Skeletal muscle cell (primary cell): ENCODE measurements at regions not wholly inside any gene's neighbourhood (a gene's known extent, or its start where the extent isn't known, plus 50 kb on each side); places are given as distances from the start of the nearest gene placed in this dataset.

Source experiments
- DNase-seq: peaks from one replicate; pipeline ENCODE4 v3.0.0-alpha.2; 2010; ENCODE audit warnings: low read depth
- H3K4me3 ChIP-seq: 2 replicates; pipeline ENCODE4 v1.5.1; 2011; ENCODE audit warnings: low read depth, mild to moderate bottlenecking, control low read depth, low read length, moderate library complexity

GRCh38 chr20:60381643-60382400, 423.6 kb downstream of the CDH26 start:
- H3K4me3 ChIP-seq = no peak overlapping the region
- no peak for DNase-seq

DNA sequence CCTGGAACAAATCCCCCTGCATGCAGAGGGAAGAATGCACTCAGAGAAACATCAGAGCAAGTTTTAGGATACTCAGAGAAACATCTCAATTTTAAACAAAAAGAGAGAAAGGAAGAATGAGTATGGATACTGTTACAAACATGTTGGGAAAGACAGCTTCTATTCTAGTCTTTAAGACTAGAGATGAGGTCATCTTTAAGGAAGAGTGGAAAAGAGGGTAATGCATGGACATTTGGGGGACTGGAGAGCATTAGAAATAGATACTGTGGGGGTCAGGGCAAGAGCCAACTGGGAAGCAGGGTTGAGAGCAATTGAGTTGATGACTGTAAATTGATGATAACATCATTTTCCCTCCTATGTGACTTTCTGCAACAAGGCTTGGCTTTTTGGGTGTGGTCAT, 431.2 kb downstream of the CDH26 start:
- H3K4me3 ChIP-seq = no peak overlapping the region
- no peak for DNase-seq

- H3K4me3 ChIP-seq = no peak overlapping the region
- DNase-seq = no peak
Observed at GRCh38 chr20:60389882-60390281, 431.7 kb downstream of the CDH26 start.

DNA sequence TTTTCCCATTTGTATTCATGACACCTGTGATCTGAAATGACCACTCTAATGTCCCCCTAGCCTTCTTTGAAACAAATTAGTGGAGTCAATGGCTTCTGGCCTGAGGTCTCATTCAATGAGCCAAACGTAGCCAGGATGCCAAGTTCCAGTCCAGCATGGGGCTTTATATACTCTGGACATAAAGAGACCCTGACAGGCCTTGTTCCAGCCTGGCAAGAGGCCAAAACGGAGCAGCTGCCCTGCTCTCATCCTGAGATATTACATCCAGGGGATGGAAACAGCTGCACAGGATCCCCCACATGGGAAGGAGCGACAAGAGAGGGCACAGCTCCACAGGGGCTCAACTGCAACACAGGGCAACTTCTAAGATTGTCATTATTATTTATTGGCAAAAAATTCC, 437.8 kb downstream of the CDH26 start:
- DNase-seq = no peak
- no peak overlapping the region for H3K4me3 ChIP-seq

DNA sequence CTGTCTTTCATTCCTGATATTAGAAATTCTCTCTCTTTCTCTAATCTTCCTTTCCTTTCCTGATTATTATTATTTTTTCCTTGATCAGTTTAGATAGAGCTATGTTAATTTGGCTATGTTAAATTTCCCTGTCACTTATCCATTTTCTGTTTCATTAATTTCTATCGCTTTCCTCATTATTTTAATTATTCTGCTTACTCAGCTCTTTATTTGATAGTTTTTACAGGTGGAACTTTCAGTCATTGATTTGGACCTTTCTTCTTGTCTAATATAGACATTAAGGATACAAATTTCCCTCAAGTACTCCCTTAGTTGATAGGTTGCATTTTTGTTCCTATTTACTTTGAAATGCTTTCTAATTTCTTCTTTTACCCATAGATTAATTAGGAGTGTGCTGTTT, 442.3 kb downstream of the CDH26 start:
- DNase-seq = no peak
- H3K4me3 ChIP-seq = no peak overlapping the region

DNA sequence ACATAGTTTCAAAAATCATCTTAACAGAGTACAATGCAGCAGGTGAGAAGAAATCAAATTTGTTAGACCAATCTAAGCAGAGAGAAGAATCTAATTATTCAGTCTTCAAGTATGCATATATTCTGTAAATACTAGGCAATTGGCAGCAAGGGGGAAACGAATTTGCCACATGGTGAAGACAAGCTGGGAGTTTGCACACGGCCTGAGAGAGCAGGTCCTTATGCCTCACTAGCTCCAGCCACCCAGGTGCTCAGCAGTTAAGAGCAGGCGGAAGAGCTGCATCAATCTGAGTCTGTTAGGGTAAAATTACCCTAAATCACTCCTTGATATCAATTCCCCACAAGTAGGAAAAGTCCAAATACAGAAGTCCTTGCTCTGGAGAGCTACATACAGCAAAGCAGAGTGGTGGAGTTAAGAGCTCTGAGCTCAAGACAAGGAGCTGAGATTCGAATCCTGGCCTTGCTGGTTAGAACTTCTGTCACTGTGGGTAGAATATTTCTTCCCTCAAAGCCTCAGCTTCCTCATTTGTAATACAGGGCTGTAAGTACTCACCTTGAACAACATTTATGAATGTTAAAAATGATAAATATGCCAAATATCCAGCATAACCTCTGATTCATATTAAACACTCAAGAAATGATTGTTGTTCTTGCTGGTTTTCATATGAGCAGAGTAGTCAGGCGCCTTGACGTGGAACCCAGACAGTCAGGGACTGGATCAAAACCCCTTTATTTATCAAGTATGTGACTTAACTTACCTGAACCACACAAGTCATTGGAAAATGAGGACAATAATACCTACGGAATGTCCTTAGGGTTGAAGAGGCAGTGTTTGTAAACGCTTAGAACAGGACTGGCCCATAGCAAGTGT, 444.2 kb downstream of the CDH26 start:
- no peak for DNase-seq
- H3K4me3 ChIP-seq = no peak overlapping the region

GRCh38 chr20:60403105-60403741, 445.0 kb downstream of the CDH26 start:
- no peak overlapping the region for H3K4me3 ChIP-seq
- no peak for DNase-seq

- DNase-seq = no peak
- H3K4me3 ChIP-seq = no peak overlapping the region
Observed at GRCh38 chr20:60407011-60407771, 449.0 kb downstream of the CDH26 start.

DNA sequence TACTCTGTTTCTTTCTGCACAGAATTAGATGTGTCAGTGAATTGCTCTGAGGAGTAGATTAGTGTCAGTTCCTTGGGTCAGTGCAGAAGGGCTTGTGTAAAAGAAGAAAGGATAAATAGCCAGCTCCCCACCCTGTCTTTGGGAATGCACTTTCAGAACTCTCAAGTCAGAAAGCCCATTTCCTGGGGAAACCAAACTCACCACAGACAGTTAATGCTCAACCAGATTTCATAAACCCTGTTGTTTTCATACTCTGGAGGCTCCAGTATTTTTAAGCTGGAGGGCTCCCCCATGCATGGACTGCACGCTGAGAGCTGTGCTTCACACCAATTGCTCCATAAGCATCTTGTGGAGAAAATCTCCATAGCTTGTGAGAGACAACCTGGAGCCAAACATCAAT, 449.7 kb downstream of the CDH26 start:
- no peak overlapping the region for H3K4me3 ChIP-seq
- DNase-seq = no peak

DNA sequence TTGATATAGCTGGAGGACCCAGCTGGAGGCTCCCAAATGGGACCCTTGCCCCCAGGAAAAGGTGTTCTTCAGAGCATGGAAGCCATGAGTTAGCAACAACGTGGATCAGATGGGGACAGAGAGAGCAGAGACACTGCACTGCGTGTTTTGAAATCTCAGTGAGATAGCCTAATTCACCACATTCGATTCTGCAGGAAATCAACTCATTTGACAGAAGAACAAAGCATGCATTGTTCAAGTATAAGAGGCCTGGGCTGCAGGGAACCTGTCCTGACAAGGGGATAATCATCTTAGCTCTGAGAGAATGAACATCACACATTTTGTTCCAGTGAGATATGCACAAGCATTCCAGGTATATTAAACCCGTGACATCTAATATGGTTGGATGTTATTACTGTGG, 450.2 kb downstream of the CDH26 start:
- no peak for DNase-seq
- no peak overlapping the region for H3K4me3 ChIP-seq

- H3K4me3 ChIP-seq = no peak overlapping the region
- no peak for DNase-seq
Observed at GRCh38 chr20:60410618-60411264, 452.5 kb downstream of the CDH26 start.

GRCh38 chr20:60411813-60412212, 453.6 kb downstream of the CDH26 start:
- DNase-seq = no peak

GRCh38 chr20:60420676-60421229, 462.5 kb downstream of the CDH26 start:
- DNase-seq = no peak

More at GRCh38 chr20:60411813-60412212, 453.6 kb downstream of the CDH26 start:
- H3K4me3 ChIP-seq = no peak overlapping the region

DNA sequence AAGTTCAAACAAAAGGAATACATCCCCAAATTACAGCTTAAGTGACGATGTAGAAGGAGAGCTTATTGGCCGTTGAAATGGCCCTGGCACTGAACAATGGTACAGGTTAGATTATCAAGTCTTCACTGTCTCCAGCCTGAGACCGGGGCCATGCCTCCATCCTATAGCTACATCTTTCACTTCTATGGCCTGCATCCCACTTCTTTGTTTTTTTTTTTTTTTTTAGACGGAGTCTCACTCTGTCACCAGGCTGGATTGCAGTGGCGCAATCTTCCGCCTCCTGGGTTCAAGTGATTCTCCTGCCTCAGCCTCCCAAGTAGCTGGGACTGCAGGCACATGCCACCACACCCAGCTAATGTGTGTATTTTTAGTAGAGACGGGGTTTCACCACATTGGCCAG, 464.6 kb downstream of the CDH26 start:
- no peak overlapping the region for H3K4me3 ChIP-seq
- no peak for DNase-seq

More at GRCh38 chr20:60420676-60421229, 462.5 kb downstream of the CDH26 start:
- H3K4me3 ChIP-seq = no peak overlapping the region

DNA sequence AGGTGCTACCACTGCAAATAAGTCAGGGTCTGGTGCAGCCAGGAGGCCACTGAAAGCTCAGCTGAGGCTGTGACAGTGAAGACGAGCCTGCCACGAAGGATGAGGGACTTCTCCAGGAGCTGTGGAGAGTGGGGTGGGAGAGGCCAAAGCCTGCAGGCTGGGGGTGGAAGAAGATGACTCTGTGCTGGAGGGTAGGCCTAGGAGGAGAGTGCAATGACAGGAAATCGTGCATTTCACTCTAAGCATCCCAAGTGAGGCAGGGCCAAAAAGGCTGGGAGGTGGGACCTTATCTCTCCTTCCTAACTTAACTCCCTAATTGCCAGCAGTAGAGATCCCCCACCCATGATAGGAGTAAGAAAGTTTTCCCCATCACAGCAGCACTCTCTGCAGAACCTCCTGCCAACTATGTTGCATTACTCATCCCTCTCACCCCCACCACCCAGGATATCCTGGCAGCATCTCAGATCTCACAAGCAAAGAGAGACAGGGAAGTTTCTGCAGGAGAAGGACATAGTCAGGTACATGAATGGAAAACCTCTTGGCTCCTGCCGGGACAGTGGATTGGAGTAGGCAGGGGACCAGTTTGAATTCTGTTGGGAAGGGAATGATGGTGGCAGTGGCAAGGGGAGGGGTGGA, 466.2 kb downstream of the CDH26 start:
- no peak for DNase-seq
- H3K4me3 ChIP-seq = no peak overlapping the region

- DNase-seq = no peak
- H3K4me3 ChIP-seq = no peak overlapping the region
Observed at GRCh38 chr20:60427516-60427915, 469.3 kb downstream of the CDH26 start.

DNA sequence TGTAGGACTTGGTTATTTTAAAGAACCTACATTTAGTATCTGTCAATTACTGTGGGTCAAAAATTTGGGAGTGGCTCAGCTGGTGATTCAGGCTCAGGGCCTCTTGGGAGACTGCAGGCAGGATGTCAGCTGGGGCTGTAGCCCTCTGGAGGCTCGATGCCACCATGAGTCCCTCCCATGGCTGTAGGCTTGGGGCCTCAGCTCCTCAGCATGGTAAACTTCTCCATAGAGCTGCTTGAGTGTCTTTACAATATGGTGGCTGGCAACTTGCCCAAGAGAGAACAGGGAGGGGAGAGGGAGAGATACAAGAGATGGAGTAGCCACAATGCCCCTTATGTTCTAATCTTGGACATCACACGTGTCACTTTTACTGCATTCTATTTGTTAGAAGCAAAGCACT, 470.4 kb downstream of the CDH26 start:
- no peak for DNase-seq
- H3K4me3 ChIP-seq = no peak overlapping the region

GRCh38 chr20:60430516-60431001, 472.3 kb downstream of the CDH26 start:
- DNase-seq = no peak
- H3K4me3 ChIP-seq = no peak overlapping the region
